GM12874 (cell line): ENCODE measurements at regions not wholly inside any gene's neighbourhood (a gene's known extent, or its start where the extent isn't known, plus 50 kb on each side); places are given as distances from the start of the nearest gene placed in this dataset.

Experiments
- CTCF ChIP-seq: IDR thresholded peaks from 2 replicates; pipeline ENCODE4 v1.5.1; 2011; ENCODE audit warnings: low read depth, mild to moderate bottlenecking, control low read depth, low read length, moderate library complexity; ENCODE audit not compliant: insufficient read depth

- TF ChIP-seq CTCF, result no peak
These were observed 146.8 kb upstream of the RBPJ start for GRCh38 chr4:26174027-26174426.

- no peak for TF ChIP-seq CTCF
These were observed 145.6 kb upstream of the RBPJ start for GRCh38 chr4:26175006-26175786.

GRCh38 chr4:26175905-26176470 is 144.8 kb upstream of the RBPJ start:
- TF ChIP-seq CTCF, result no peak

GRCh38 chr4:26176598-26177149 is 144.1 kb upstream of the RBPJ start:
- no peak for TF ChIP-seq CTCF

GRCh38 chr4:26178854-26179253 is 142.0 kb upstream of the RBPJ start:
- TF ChIP-seq CTCF, result no peak

GRCh38 chr4:26179316-26179760 is 141.5 kb upstream of the RBPJ start:
- TF ChIP-seq CTCF, result no peak

- no peak for TF ChIP-seq CTCF
These were observed 139.2 kb upstream of the RBPJ start for GRCh38 chr4:26181616-26182015.
